H1 (cell line): ENCODE measurements at regions not wholly inside any gene's neighbourhood (a gene's known extent, or its start where the extent isn't known, plus 50 kb on each side); places are given as distances from the start of the nearest gene placed in this dataset.

ENCODE experiments used
- CTCF ChIA-PET: fragments of 300-600 bp; sonication (Branson Sonifier 250); formaldehyde crosslinking; loops from one replicate; lab custom pipeline; 2021; ENCODE audit not compliant: partially characterized antibody; lab: Charles Lee
- POLR2A ChIA-PET: fragments of 300-600 bp; sonication (Branson Sonifier 250); formaldehyde crosslinking; loops from one replicate; lab custom pipeline; 2021; ENCODE audit warnings: inconsistent platforms; ENCODE audit not compliant: partially characterized antibody; lab: Charles Lee
- DNase-seq, 2 experiments: peaks; one replicate each; pipeline versions ENCODE4 v3.0.0 to v3.0.0-alpha.2; 2010 to 2022; ENCODE audit warnings: low spot score in 2 of 2, low read depth in 1 of 2, mixed read lengths in 1 of 2
- FAIRE-seq: peaks from 2 replicates; lab custom pipeline; 2011; peaks lifted over from hg19 to GRCh38; lab: Jason Lieb, UNC
- H2AFZ ChIP-seq: 2 replicates; pipeline ENCODE4 v1.8.1; 2012; ENCODE audit warnings: low read length, inconsistent platforms
- H2AK5ac ChIP-seq: 2 replicates; pipeline ENCODE4 v1.6.1; 2013; ENCODE audit warnings: low read depth, low read length
- H2BK120ac ChIP-seq: replicated peaks from 2 replicates; pipeline ENCODE3; 2013; ENCODE audit warnings: low read depth, low read length, inconsistent platforms
- H2BK12ac ChIP-seq: 2 replicates; pipeline ENCODE4 v1.6.1; 2013; ENCODE audit warnings: low read depth, low read length
- H2BK15ac ChIP-seq: 2 replicates; pipeline ENCODE4 v1.6.1; 2013; ENCODE audit warnings: low read length
- H2BK20ac ChIP-seq: 2 replicates; pipeline ENCODE4 v1.6.1; 2013; ENCODE audit warnings: low read length
- H2BK5ac ChIP-seq: 2 replicates; pipeline ENCODE4 v1.6.1; 2013; ENCODE audit warnings: low read depth, low read length
- H3K14ac ChIP-seq: 2 replicates; pipeline ENCODE4 v1.6.1; 2013; ENCODE audit warnings: inconsistent platforms; ENCODE audit not compliant: insufficient read length
- H3K18ac ChIP-seq: 2 replicates; pipeline ENCODE4 v1.6.1; 2013; ENCODE audit warnings: low read length; ENCODE audit errors: extremely low read depth
- H3K23ac ChIP-seq: 2 replicates; pipeline ENCODE4 v1.6.1; 2013; ENCODE audit warnings: inconsistent platforms; ENCODE audit not compliant: insufficient read length
- H3K23me2 ChIP-seq: 2 replicates; pipeline ENCODE4 v1.6.1; 2013; ENCODE audit warnings: low read depth, low read length
- H3K27ac ChIP-seq: 2 replicates; pipeline ENCODE4 v1.6.1; 2011; ENCODE audit warnings: low read depth, low read length, inconsistent platforms
- H3K27me3 ChIP-seq, 4 experiments: replicated peaks in 1 of 4; 1 replicate in 1 of 4; 2 replicates in 3 of 4; pipeline versions ENCODE4 v1.6.1 to v1.8.1; 2011 to 2013; ENCODE audit warnings: low read length in 3 of 4, mild to moderate bottlenecking in 3 of 4, inconsistent platforms in 2 of 4, mixed read lengths in 2 of 4, moderate library complexity in 1 of 4; ENCODE audit not compliant: control insufficient read depth in 3 of 4, insufficient read depth in 3 of 4; ENCODE audit errors: extremely low read depth in 1 of 4
- H3K36me3 ChIP-seq, 4 experiments: 2 replicates each; pipeline versions ENCODE4 v1.6.1 to v1.8.1; 2011 to 2013; ENCODE audit warnings: mild to moderate bottlenecking in 4 of 4, low read length in 3 of 4, moderate library complexity in 2 of 4, control low read depth in 1 of 4, inconsistent platforms in 1 of 4; ENCODE audit not compliant: insufficient read depth in 4 of 4, control insufficient read depth in 2 of 4
- H3K4ac ChIP-seq: replicated peaks from 2 replicates; pipeline ENCODE3; 2013; ENCODE audit warnings: low read length, low read depth, mixed read lengths, inconsistent platforms; ENCODE audit not compliant: insufficient read length
- H3K4me1 ChIP-seq, 4 experiments: replicated peaks in 1 of 4; 1 replicate in 1 of 4; 2 replicates in 3 of 4; pipeline versions ENCODE4 v1.6.1 to v1.8.1; 2011 to 2013; ENCODE audit warnings: low read length in 3 of 4, inconsistent platforms in 2 of 4, mixed read lengths in 1 of 4; ENCODE audit not compliant: insufficient read depth in 4 of 4, control insufficient read depth in 3 of 4
- H3K4me2 ChIP-seq, 2 experiments: 2 replicates each; pipeline versions ENCODE4 v1.6.1 to v1.8.1; 2011 to 2013; ENCODE audit warnings: low read depth in 2 of 2, low read length in 2 of 2, control low read depth in 1 of 2, inconsistent platforms in 1 of 2, mild to moderate bottlenecking in 1 of 2; ENCODE audit not compliant: insufficient read depth in 1 of 2
- H3K4me3 ChIP-seq, 4 experiments: fragments of 200-600, 300-600 bp in 1 of 4; sonication (generic), shearing (Covaris generic), sonication (Bioruptor Twin) in 1 of 4; 2 replicates each; pipeline versions ENCODE4 v1.5.1 to v1.8.1; 2011 to 2016; ENCODE audit warnings: low read length in 4 of 4, low read depth in 3 of 4, control low read depth in 2 of 4, inconsistent platforms in 2 of 4, mild to moderate bottlenecking in 2 of 4, mixed read lengths in 1 of 4, moderate library complexity in 1 of 4; ENCODE audit not compliant: insufficient read depth in 2 of 4; ENCODE audit errors: extremely low read depth in 1 of 4
- H3K56ac ChIP-seq: replicated peaks from 2 replicates; pipeline ENCODE3; 2013; ENCODE audit warnings: low read depth, mild to moderate bottlenecking, mixed read lengths, low read length, inconsistent platforms; ENCODE audit not compliant: insufficient read length
- H3K79me1 ChIP-seq: 2 replicates; pipeline ENCODE4 v1.6.1; 2013; ENCODE audit warnings: low read depth, low read length, control low read depth
- H3K79me2 ChIP-seq, 2 experiments: 2 replicates each; pipeline versions ENCODE4 v1.6.1 to v1.8.1; 2012 to 2013; ENCODE audit warnings: low read length in 2 of 2, mild to moderate bottlenecking in 2 of 2, inconsistent platforms in 1 of 2; ENCODE audit not compliant: insufficient read depth in 2 of 2, control insufficient read depth in 1 of 2
- H3K9ac ChIP-seq, 4 experiments: replicated peaks in 1 of 4; 1 replicate in 1 of 4; 2 replicates in 3 of 4; pipeline versions ENCODE4 v1.6.1 to v1.8.1; 2011 to 2013; ENCODE audit warnings: low read depth in 3 of 4, low read length in 3 of 4, control low read depth in 2 of 4, mild to moderate bottlenecking in 2 of 4, moderate library complexity in 2 of 4, inconsistent platforms in 1 of 4; ENCODE audit errors: extremely low read depth in 1 of 4
- H3K9me3 ChIP-seq, 2 experiments: 2 replicates each; pipeline versions ENCODE4 v1.6.1 to v1.8.1; 2012 to 2013; ENCODE audit warnings: mild to moderate bottlenecking in 2 of 2, moderate library complexity in 2 of 2, control low read depth in 1 of 2, inconsistent platforms in 1 of 2, low read depth in 1 of 2, low read length in 1 of 2, mixed read lengths in 1 of 2; ENCODE audit not compliant: insufficient read depth in 2 of 2
- H4K20me1 ChIP-seq, 2 experiments: replicated peaks in 1 of 2; 2 replicates each; pipeline versions ENCODE3 to v1.8.1; 2011 to 2013; ENCODE audit warnings: inconsistent platforms in 2 of 2, low read length in 2 of 2, mild to moderate bottlenecking in 1 of 2; ENCODE audit not compliant: insufficient read depth in 2 of 2, control insufficient read depth in 1 of 2
- H4K5ac ChIP-seq: 2 replicates; pipeline ENCODE4 v1.6.1; 2013; ENCODE audit warnings: low read length, low read depth, mixed read lengths, inconsistent platforms; ENCODE audit not compliant: insufficient read length
- H4K8ac ChIP-seq: 2 replicates; pipeline ENCODE4 v1.8.0; 2013; ENCODE audit warnings: mild to moderate bottlenecking, moderate library complexity, low read length, inconsistent platforms; ENCODE audit not compliant: insufficient read depth; ENCODE audit errors: extremely low read depth
- H4K91ac ChIP-seq: replicated peaks from 2 replicates; pipeline ENCODE3; 2013; ENCODE audit warnings: low read length, mixed read lengths, inconsistent platforms; ENCODE audit not compliant: insufficient read length
- FOSL1 ChIP-seq: IDR thresholded peaks from 2 replicates; pipeline ENCODE4 v1.6.1; 2011; ENCODE audit warnings: mild to moderate bottlenecking, low read depth, low read length, moderate library complexity; ENCODE audit not compliant: insufficient read depth
- KDM4A ChIP-seq: IDR thresholded peaks from one replicate; pipeline ENCODE4 v1.7.1; 2012; ENCODE audit warnings: low read depth, mild to moderate bottlenecking, moderate library complexity, low read length, inconsistent platforms; ENCODE audit not compliant: severe bottlenecking
- KDM5A ChIP-seq: fragments of 200-600 bp; IDR thresholded peaks from 2 replicates; pipeline ENCODE4 v1.7.1; 2012; ENCODE audit warnings: mild to moderate bottlenecking, low read length, inconsistent platforms, mixed read lengths
- SP1 ChIP-seq: IDR thresholded peaks from 2 replicates; pipeline ENCODE4 v1.6.1; 2011; ENCODE audit warnings: low read depth, low read length
- TCF12 ChIP-seq: IDR thresholded peaks from 2 replicates; pipeline ENCODE4 v1.6.1; 2011; ENCODE audit warnings: low read depth, mild to moderate bottlenecking, low read length
- USF2 ChIP-seq: IDR thresholded peaks from 2 replicates; pipeline ENCODE4 v1.6.1; 2011; ENCODE audit warnings: low read length, improper control_type of control experiment
- WGBS, 2 experiments: shearing (Covaris generic) in 1 of 2; methylation state at CpG; one replicate each; pipeline versions ENCODE4 v1.1.6 to v1.1.7; 2013 to 2015; ENCODE audit warnings: low lambda C conversion rate in 2 of 2, mixed read lengths in 2 of 2, inconsistent platforms in 1 of 2, low coverage in 1 of 2, missing lambda C conversion rate in 1 of 2; ENCODE audit not compliant: insufficient replicate concordance in 2 of 2, insufficient coverage in 1 of 2, insufficient read length in 1 of 2; ENCODE audit errors: extremely low coverage in 1 of 2, missing lambda C conversion rate in 1 of 2; 5-methylcytosine and 5-hydroxymethylcytosine counted together

- no peaks in the 10 kb centered on the region for H3K4me1 ChIP-seq
- peaks cover 9 to 85% of the 10 kb centered on the region in 2 experiments for H3K9me3 ChIP-seq
- H2AK5ac ChIP-seq, result no peak overlapping the region
- H3K27me3 ChIP-seq, result no peaks in the 10 kb centered on the region
- H3K4me3 ChIP-seq, result no peak overlapping the region
- H2BK12ac ChIP-seq, result no peak overlapping the region
- no peak overlapping the region for H4K91ac ChIP-seq
- FAIRE-seq (no peak), DNase-seq (no peak)
- H2BK120ac ChIP-seq, result no peak overlapping the region
- no peak overlapping the region for H2BK5ac ChIP-seq
- H3K56ac ChIP-seq, result no peak overlapping the region
- H2AFZ ChIP-seq, result no peak overlapping the region
- TF ChIP-seq USF2 (no peak), KDM5A (no peak), FOSL1 (no peak), KDM4A (no peak), TCF12 (no peak), SP1 (no peak)
- no peak overlapping the region for H4K8ac ChIP-seq
- H2BK20ac ChIP-seq, result no peak overlapping the region
- H2BK15ac ChIP-seq, result no peak overlapping the region
- WGBS, 2 experiments, result 84% methylated on average over 3 of the region's 3 CpGs; no CpG with 5 or more reads in 1 of the 2 experiments
- H3K18ac ChIP-seq, result no peak overlapping the region
- H3K27ac ChIP-seq, result no peak overlapping the region
- H3K79me1 ChIP-seq, result no peaks in the 10 kb centered on the region
- H3K36me3 ChIP-seq, result no peaks in the 10 kb centered on the region
- H3K4me2 ChIP-seq, result no peak overlapping the region
- H4K20me1 ChIP-seq, result no peaks in the 10 kb centered on the region
- no peak overlapping the region for H3K14ac ChIP-seq
- H3K23me2 ChIP-seq, result no peaks in the 10 kb centered on the region
- H3K23ac ChIP-seq, result no peak overlapping the region
- CTCF ChIA-PET, result no interaction called here
- H3K9ac ChIP-seq, result no peak overlapping the region
- POLR2A ChIA-PET, result no interaction called here
- no peak overlapping the region for H4K5ac ChIP-seq
- no peak overlapping the region for H3K4ac ChIP-seq
- no peaks in the 10 kb centered on the region for H3K79me2 ChIP-seq
Observed at GRCh38 chrY:21075658-21076057, 319.8 kb downstream of the RPS4Y2 start.
